ENCODE measurements at regions not wholly inside any gene's neighbourhood (a gene's known extent, or its start where the extent isn't known, plus 50 kb on each side); places are given as distances from the start of the nearest gene placed in this dataset.

DNA sequence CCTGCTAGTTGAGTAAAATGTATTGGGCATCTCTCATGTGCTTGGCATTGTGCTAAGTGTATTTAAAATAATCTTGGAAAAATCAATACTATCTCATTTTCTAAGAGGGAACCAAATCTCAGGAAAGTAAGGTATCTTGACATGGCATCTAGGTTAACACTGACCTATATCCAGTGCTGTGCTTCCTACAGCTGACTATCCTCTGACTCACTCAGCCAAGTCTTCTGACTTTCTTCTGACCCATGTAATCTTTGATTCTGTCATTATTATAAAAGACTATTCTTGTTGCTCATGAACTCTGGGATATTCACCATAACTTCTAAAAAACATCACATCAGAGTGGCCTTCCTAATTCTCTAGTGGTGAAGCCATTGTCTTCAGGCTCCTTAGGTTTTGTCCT, 304.1 kb upstream of the TENM4 start:
- no peaks in the 10 kb centered on the region for H3K9me2 ChIP-seq (ENCODE audit: low read depth, low read length)
- no peaks in the 10 kb centered on the region for H4K20me1 ChIP-seq (ENCODE audit: insufficient read depth, low read length)
- H3K36me3 ChIP-seq (ENCODE audit: insufficient read depth, low read length), result no peaks in the 10 kb centered on the region
- no peaks in the 10 kb centered on the region for H3K4me1 ChIP-seq (ENCODE audit: insufficient read depth, low read length, severe bottlenecking)
- TF ChIP-seq, protein P1, sequence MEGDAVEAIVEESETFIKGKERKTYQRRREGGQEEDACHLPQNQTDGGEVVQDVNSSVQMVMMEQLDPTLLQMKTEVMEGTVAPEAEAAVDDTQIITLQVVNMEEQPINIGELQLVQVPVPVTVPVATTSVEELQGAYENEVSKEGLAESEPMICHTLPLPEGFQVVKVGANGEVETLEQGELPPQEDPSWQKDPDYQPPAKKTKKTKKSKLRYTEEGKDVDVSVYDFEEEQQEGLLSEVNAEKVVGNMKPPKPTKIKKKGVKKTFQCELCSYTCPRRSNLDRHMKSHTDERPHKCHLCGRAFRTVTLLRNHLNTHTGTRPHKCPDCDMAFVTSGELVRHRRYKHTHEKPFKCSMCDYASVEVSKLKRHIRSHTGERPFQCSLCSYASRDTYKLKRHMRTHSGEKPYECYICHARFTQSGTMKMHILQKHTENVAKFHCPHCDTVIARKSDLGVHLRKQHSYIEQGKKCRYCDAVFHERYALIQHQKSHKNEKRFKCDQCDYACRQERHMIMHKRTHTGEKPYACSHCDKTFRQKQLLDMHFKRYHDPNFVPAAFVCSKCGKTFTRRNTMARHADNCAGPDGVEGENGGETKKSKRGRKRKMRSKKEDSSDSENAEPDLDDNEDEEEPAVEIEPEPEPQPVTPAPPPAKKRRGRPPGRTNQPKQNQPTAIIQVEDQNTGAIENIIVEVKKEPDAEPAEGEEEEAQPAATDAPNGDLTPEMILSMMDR (IDR thresholded peaks at IDR 0.05; ENCODE audit: low read length), result no peak
- no peak for TF ChIP-seq EZH2 (IDR thresholded peaks at IDR 0.05; ENCODE audit: borderline replicate concordance, low read length)
- H3K9ac ChIP-seq (ENCODE audit: low read length), result no peak overlapping the region
- H3K9me3 ChIP-seq (ENCODE audit: low read length), result no peaks in the 10 kb centered on the region
- H3K79me2 ChIP-seq (ENCODE audit: insufficient read depth, low read length), result no peaks in the 10 kb centered on the region
- H3K4me2 ChIP-seq (ENCODE audit: low read length), result no peak overlapping the region
- H3F3A ChIP-seq (ENCODE audit: insufficient read depth, low read length), result no peaks in the 10 kb centered on the region
- no peak overlapping the region for H2AFZ ChIP-seq (ENCODE audit: low read length)
- H3K27ac ChIP-seq (ENCODE audit: low read depth, low read length, poor library complexity, severe bottlenecking), result no peak overlapping the region
- H3K27me3 ChIP-seq (ENCODE audit: insufficient read depth, low read length), result no peaks in the 10 kb centered on the region
- no peak overlapping the region for H3K4me3 ChIP-seq (ENCODE audit: low read depth, low read length, poor library complexity, severe bottlenecking)

DNA sequence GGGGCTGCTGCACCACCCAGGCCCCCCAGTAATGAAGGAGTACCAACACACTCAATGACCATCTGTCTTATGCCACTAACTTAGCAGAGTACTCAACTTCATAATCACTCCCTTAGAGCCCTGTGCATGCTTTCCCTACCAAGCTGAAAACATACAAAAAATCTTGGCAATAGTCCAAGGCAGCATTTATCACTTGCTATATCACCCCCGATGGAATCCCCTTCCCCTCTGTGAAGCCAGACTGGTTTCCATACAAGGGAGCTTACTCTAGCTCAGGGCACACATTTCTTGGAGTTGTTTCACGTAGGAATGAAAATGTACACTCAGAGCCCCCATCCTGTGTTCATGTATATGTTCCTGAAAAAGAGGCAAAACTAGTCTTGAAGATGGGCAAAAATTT, 301.3 kb upstream of the TENM4 start:
- Histone ChIP-seq H4K20me1 (ENCODE audit: insufficient read depth, low read length) (no peaks in the 10 kb centered on the region), H3K9ac (ENCODE audit: low read length) (no peak overlapping the region), H3F3A (ENCODE audit: insufficient read depth, low read length) (no peaks in the 10 kb centered on the region), H3K27me3 (ENCODE audit: insufficient read depth, low read length) (no peaks in the 10 kb centered on the region), H3K27ac (ENCODE audit: low read depth, low read length, poor library complexity, severe bottlenecking) (no peak overlapping the region), H3K79me2 (ENCODE audit: insufficient read depth, low read length) (no peaks in the 10 kb centered on the region), H3K4me1 (ENCODE audit: insufficient read depth, low read length, severe bottlenecking) (no peaks in the 10 kb centered on the region), H3K4me2 (ENCODE audit: low read length) (no peak overlapping the region), H3K4me3 (ENCODE audit: low read depth, low read length, poor library complexity, severe bottlenecking) (no peak overlapping the region), H3K9me2 (ENCODE audit: low read depth, low read length) (no peaks in the 10 kb centered on the region), H2AFZ (ENCODE audit: low read length) (no peak overlapping the region), H3K36me3 (ENCODE audit: insufficient read depth, low read length) (no peaks in the 10 kb centered on the region), H3K9me3 (ENCODE audit: low read length) (no peaks in the 10 kb centered on the region)
- no peak for TF ChIP-seq EZH2 (IDR thresholded peaks at IDR 0.05; ENCODE audit: borderline replicate concordance, low read length)
- TF ChIP-seq, protein P1 (IDR thresholded peaks at IDR 0.05; ENCODE audit: low read length), result no peak

- Histone ChIP-seq H3K27ac (ENCODE audit: low read depth, low read length, poor library complexity, severe bottlenecking) (no peak overlapping the region), H3K9me2 (ENCODE audit: low read depth, low read length) (no peaks in the 10 kb centered on the region), H2AFZ (ENCODE audit: low read length) (no peak overlapping the region), H3K4me3 (ENCODE audit: low read depth, low read length, poor library complexity, severe bottlenecking) (no peak overlapping the region), H3K9me3 (ENCODE audit: low read length) (no peaks in the 10 kb centered on the region), H3K9ac (ENCODE audit: low read length) (no peak overlapping the region), H3F3A (ENCODE audit: insufficient read depth, low read length) (no peaks in the 10 kb centered on the region), H3K4me2 (ENCODE audit: low read length) (no peak overlapping the region), H3K27me3 (ENCODE audit: insufficient read depth, low read length) (no peaks in the 10 kb centered on the region), H3K36me3 (ENCODE audit: insufficient read depth, low read length) (no peaks in the 10 kb centered on the region), H3K4me1 (ENCODE audit: insufficient read depth, low read length, severe bottlenecking) (no peaks in the 10 kb centered on the region), H3K79me2 (ENCODE audit: insufficient read depth, low read length) (no peaks in the 10 kb centered on the region), H4K20me1 (ENCODE audit: insufficient read depth, low read length) (no peaks in the 10 kb centered on the region)
- no peak for TF ChIP-seq EZH2 (IDR thresholded peaks at IDR 0.05; ENCODE audit: borderline replicate concordance, low read length)
- TF ChIP-seq, protein P1 (IDR thresholded peaks at IDR 0.05; ENCODE audit: low read length), result no peak
These were observed 298.8 kb upstream of the TENM4 start for GRCh38 chr11:79739591-79739990.

All from OCI-LY1 (cell line).